ENCODE measurements at regions not wholly inside any gene's neighbourhood (a gene's known extent, or its start where the extent isn't known, plus 50 kb on each side); places are given as distances from the start of the nearest gene placed in this dataset.
"Not testable (repeated sequence)": the region's sequence is repeated elsewhere in the genome, so short reads cannot be mapped to it uniquely, and the experiment has no call there.

DNA sequence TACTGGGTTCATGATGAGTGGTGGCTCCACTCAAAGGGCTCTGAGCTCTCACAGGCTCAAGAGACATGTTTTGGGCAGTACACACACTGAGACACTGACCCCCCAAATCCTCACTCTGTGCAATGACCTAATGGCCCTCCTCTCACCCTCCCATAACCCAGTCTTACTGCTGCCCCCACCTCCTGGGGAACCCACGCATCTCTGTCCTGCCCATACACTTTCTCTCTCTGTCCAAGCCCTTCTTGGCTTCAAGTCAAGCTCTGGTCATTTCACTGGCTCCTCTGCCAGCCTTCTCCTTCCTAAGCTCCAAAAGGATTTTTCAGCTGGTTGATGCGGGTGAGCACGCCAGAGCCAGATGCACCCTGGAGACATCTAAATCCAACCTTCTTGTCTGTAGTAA lies 187.9 kb upstream of the TSHZ3 start (continued):
- TF ChIP-seq, protein P1, sequence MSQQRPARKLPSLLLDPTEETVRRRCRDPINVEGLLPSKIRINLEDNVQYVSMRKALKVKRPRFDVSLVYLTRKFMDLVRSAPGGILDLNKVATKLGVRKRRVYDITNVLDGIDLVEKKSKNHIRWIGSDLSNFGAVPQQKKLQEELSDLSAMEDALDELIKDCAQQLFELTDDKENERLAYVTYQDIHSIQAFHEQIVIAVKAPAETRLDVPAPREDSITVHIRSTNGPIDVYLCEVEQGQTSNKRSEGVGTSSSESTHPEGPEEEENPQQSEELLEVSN (IDR thresholded peaks at IDR 0.05; ENCODE audit: borderline replicate concordance, low read depth): no peak
- TF ChIP-seq, protein P2, sequence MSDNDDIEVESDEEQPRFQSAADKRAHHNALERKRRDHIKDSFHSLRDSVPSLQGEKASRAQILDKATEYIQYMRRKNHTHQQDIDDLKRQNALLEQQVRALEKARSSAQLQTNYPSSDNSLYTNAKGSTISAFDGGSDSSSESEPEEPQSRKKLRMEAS (IDR thresholded peaks at IDR 0.05): no peak
- TF ChIP-seq JUN (IDR thresholded peaks at IDR 0.05) (no peak), HOXB5 (CRISPR knock-in tag; IDR thresholded peaks at IDR 0.05) (no peak), RAD21 (conservative IDR thresholded peaks at IDR 0.05 in 1 of 2, IDR thresholded peaks at IDR 0.05 in 1 of 2) (no peak)

DNA sequence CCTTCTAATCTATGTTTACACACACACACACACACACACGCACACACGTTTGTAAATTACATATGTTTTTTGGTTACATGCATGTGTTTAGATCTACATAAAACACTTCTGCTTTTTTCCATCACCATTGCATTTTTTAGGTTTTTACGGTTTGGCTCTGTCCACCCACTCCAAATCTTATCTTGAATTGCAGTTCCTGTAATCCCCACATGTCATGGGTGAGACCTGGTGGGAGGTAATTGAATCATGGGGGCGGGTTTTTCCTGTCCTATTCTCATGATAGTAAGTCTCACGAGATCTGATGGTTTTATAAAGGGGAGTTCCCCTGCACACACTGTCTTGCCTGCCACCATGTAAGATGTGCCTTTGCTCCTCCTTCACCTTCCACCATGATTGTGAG lies 188.7 kb upstream of the TSHZ3 start:
- POLR2A ChIA-PET; ATAC-seq; H3K27ac ChIP-seq; H3K4me3 ChIP-seq; FAIRE-seq; DNase-seq (ENCODE audit: low read depth in 1 of 2, low spot score in 1 of 2); H3K4me1 ChIP-seq; H3K4me2 ChIP-seq: not testable (repeated sequence)
- peaks cover 20% of the 10 kb centered on the region; the same call in 1 of the 3 replicates for H3K9me3 ChIP-seq
- WGBS (ENCODE audit: missing lambda C conversion rate): 4% methylated on average over 5 of the region's 5 CpGs
- CTCF ChIA-PET: interaction anchor here (0.6 kb wide), 1 partner anchor 1315 kb away, joined by 4 read pairs; no protein-coding TSS in a partner anchor

DNA sequence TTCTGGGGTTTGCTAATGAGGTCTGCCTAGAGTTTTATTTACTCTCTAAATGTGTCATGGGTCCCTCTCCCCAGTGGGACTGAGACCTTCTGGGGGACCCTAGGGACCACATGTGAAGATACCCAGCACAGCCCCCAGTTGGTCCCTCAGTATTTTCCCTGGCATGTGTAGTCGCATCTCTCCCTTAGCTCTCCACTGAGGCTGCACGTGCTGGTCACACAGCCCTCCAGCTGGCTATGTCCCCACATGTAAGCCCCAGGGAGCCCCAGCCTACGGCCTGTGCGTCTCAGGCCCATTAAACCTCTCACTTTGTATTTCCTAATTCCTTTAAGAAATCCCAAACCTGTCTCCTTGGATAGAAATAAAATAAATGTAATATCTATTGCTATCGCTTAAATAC lies 189.6 kb upstream of the TSHZ3 start:
- WGBS (ENCODE audit: missing lambda C conversion rate): 9% methylated on average over 5 of the region's 5 CpGs
- no peak for ATAC-seq
- TF ChIP-seq CEBPB (IDR thresholded peaks at IDR 0.05): no peak
- TF ChIP-seq, protein P2 (IDR thresholded peaks at IDR 0.05): no peak
- TF ChIP-seq, protein P3, sequence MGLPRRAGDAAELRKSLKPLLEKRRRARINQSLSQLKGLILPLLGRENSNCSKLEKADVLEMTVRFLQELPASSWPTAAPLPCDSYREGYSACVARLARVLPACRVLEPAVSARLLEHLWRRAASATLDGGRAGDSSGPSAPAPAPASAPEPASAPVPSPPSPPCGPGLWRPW (IDR thresholded peaks at IDR 0.05): no peak
- TF ChIP-seq, protein P4, sequence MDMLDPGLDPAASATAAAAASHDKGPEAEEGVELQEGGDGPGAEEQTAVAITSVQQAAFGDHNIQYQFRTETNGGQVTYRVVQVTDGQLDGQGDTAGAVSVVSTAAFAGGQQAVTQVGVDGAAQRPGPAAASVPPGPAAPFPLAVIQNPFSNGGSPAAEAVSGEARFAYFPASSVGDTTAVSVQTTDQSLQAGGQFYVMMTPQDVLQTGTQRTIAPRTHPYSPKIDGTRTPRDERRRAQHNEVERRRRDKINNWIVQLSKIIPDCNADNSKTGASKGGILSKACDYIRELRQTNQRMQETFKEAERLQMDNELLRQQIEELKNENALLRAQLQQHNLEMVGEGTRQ (IDR thresholded peaks at IDR 0.05): no peak
- TF ChIP-seq, protein P5, sequence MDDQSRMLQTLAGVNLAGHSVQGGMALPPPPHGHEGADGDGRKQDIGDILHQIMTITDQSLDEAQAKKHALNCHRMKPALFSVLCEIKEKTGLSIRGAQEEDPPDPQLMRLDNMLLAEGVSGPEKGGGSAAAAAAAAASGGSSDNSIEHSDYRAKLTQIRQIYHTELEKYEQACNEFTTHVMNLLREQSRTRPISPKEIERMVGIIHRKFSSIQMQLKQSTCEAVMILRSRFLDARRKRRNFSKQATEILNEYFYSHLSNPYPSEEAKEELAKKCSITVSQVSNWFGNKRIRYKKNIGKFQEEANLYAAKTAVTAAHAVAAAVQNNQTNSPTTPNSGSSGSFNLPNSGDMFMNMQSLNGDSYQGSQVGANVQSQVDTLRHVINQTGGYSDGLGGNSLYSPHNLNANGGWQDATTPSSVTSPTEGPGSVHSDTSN (IDR thresholded peaks at IDR 0.05): no peak
- TF ChIP-seq EHF (CRISPR knock-in tag; IDR thresholded peaks at IDR 0.05): no peak
- TF ChIP-seq EHMT2 (IDR thresholded peaks at IDR 0.05; ENCODE audit: low read depth): no peak
- no peak for TF ChIP-seq TP53 (CRISPR knock-in tag; IDR thresholded peaks at IDR 0.05)
- TF ChIP-seq POLR2A (IDR thresholded peaks at IDR 0.05; ENCODE audit: low read length): no peak
- no peak for TF ChIP-seq RAD21 (conservative IDR thresholded peaks at IDR 0.05 in 1 of 2, IDR thresholded peaks at IDR 0.05 in 1 of 2)
- no peak for TF ChIP-seq PHF8 (IDR thresholded peaks at IDR 0.05; ENCODE audit: borderline replicate concordance, low read depth)
- TF ChIP-seq HEYL (CRISPR knock-in tag; IDR thresholded peaks at IDR 0.05): no peak
- TF ChIP-seq ZSCAN20 (CRISPR knock-in tag; IDR thresholded peaks at IDR 0.05): no peak
- TF ChIP-seq SMC3 (IDR thresholded peaks at IDR 0.05): no peak
- no peak for TF ChIP-seq CHD2 (IDR thresholded peaks at IDR 0.05; ENCODE audit: low read length, partially characterized antibody)
- TF ChIP-seq CHD4 (IDR thresholded peaks at IDR 0.05; ENCODE audit: borderline replicate concordance): no peak
- no peak for TF ChIP-seq FOSB (CRISPR knock-in tag; IDR thresholded peaks at IDR 0.05)
- TF ChIP-seq ZNF302 (CRISPR knock-in tag; IDR thresholded peaks at IDR 0.05): no peak

More for the DNA sequence above, 189.6 kb upstream of the TSHZ3 start:
- FAIRE-seq (no peak), DNase-seq (ENCODE audit: low read depth in 1 of 2, low spot score in 1 of 2) (no peak)
- Histone ChIP-seq H3K4me1 (no peaks in the 10 kb centered on the region), H3K27ac (no peak overlapping the region), H3K9me3 (peaks cover 27% of the 10 kb centered on the region), H3K4me2 (no peak overlapping the region), H3K4me3 (no peak overlapping the region)
- ChIA-PET POLR2A (no interaction called here), CTCF (interaction anchor here (1.3 to 1.4 kb wide), 2 partner anchors 10 to 47 kb away, joined by 3 to 5 read pairs; no protein-coding TSS in a partner anchor)

Data from A549 (cell line).